Type B pancreatic cell (in vitro differentiated cells): ENCODE measurements at regions not wholly inside any gene's neighbourhood (a gene's known extent, or its start where the extent isn't known, plus 50 kb on each side); places are given as distances from the start of the nearest gene placed in this dataset.

ENCODE experiments used
- DNase-seq: peaks from one replicate; pipeline ENCODE4 v3.0.0; 2021; ENCODE audit warnings: mixed read lengths; ENCODE audit not compliant: unreplicated experiment; ENCODE audit errors: extremely low spot score
- H3K27ac Mint-ChIP-seq: 2 replicates; pipeline ENCODE4 v1.8.0; 2021; ENCODE audit warnings: mild to moderate bottlenecking, mixed read lengths
- H3K27me3 Mint-ChIP-seq: 2 replicates; pipeline ENCODE4 v1.8.0; 2021; ENCODE audit warnings: mixed read lengths
- H3K36me3 Mint-ChIP-seq: 2 replicates; pipeline ENCODE4 v1.8.0; 2021; ENCODE audit warnings: mixed read lengths
- H3K4me1 Mint-ChIP-seq: one replicate; pipeline ENCODE4 v1.8.0; 2021; ENCODE audit warnings: mixed read lengths; ENCODE audit not compliant: unreplicated experiment
- H3K4me3 Mint-ChIP-seq: 2 replicates; pipeline ENCODE4 v1.8.0; 2021; ENCODE audit warnings: mild to moderate bottlenecking, mixed read lengths
- H3K9me3 Mint-ChIP-seq: 2 replicates; pipeline ENCODE4 v1.8.0; 2021; ENCODE audit warnings: mixed read lengths
- CTCF ChIP-seq: fragments of 200-600 bp; sonication (generic); conservative IDR thresholded peaks from 2 replicates; pipeline ENCODE4 v1.5.0; 2021; ENCODE audit warnings: antibody characterized with exemption, mild to moderate bottlenecking

- H3K27me3 Mint-ChIP-seq: peaks cover 29% of the 10 kb centered on the region
- no peak for DNase-seq
These were observed 77.6 kb upstream of the MOCS1 start for GRCh38 chr6:40011844-40012243.

DNA sequence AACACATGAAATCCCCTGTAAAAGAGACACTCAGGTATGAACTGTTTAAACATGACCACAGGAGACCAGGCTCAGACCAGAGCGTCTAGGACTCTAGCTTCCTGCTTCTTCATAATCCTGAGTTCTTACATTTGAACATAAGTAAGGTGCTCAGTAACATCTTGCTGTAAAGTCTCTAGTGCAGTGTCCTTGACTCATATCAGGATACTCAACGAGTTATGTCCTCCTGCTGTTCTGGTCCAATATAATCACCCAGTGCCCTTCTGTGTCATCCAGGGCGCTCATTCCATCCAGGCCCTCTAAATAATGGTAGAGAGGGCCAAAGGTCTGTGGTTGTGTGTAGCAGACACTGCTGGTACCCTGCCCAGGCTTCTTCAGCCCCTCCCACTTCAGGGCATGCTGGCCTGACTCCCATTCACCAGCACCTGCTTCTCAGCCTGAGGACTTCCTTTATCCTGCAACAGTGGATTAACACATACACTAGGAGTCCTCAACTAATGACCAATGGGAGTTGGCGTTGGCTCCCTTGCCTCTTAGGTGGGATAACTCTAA lies 66.8 kb upstream of the MOCS1 start:
- Mint-ChIP-seq H3K9me3 (peaks cover 32% of the 10 kb centered on the region), H3K27me3 (peaks cover 22% of the 10 kb centered on the region), H3K4me3 (no peak overlapping the region), H3K36me3 (peaks cover 3% of the 10 kb centered on the region), H3K4me1 (no peaks in the 10 kb centered on the region), H3K27ac (no peak overlapping the region)
- no peak for DNase-seq
- TF ChIP-seq CTCF: no peak

More at GRCh38 chr6:40011844-40012243, 77.6 kb upstream of the MOCS1 start:
- H3K4me3 Mint-ChIP-seq: no peak overlapping the region
- no peak overlapping the region for H3K27ac Mint-ChIP-seq
- H3K4me1 Mint-ChIP-seq: no peaks in the 10 kb centered on the region
- H3K36me3 Mint-ChIP-seq: no peaks in the 10 kb centered on the region
- TF ChIP-seq CTCF: no peak
- peaks cover 6% of the 10 kb centered on the region for H3K9me3 Mint-ChIP-seq

DNA sequence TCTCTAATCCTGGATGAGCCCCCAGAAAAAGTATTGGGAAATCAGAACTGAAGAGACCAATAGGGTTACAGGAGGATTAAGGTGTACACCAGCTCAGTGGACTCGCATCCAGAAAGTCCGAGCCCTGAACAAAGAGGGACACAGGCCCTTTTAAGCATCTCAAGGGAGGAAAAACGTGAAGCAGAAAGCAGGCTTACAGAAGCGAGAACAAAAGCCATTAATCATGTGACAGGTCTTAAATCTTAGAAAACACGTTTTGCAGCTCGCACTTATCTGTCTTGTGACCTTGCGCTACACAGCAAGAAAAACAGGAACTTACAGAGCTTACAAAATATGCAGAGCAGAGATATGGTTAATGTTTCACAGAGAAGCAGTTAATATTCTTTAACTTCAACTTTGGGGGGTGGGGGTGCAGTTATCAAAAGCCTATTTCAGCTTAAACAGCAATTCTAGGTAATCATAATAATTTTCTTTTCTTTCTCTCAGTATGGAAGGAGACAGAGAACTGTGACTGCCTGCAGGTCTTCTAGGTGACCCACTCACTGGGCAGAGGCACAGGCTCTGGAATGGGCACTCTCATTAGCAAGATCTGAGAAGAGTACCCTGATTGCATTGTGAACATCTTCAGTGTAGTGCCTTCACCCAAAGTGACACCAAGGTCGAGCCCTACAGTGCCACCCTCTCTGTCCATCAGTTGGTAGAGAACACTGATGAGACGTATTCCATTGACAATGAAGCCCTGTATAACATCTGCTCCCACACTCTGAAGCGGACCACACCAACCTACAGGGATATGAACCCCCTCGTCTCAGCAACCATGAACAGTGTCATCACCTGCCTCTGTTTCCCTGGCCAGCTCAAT lies 65.0 kb upstream of the MOCS1 start:
- H3K9me3 Mint-ChIP-seq: peaks cover 36% of the 10 kb centered on the region
- H3K36me3 Mint-ChIP-seq: peaks cover 3% of the 10 kb centered on the region
- H3K27me3 Mint-ChIP-seq: peaks cover 7% of the 10 kb centered on the region
- H3K27ac Mint-ChIP-seq: no peak overlapping the region
- no peak for TF ChIP-seq CTCF
- H3K4me3 Mint-ChIP-seq: no peak overlapping the region
- no peaks in the 10 kb centered on the region for H3K4me1 Mint-ChIP-seq
- DNase-seq: no peak

GRCh38 chr6:39998126-39998525 lies 63.9 kb upstream of the MOCS1 start:
- H3K4me3 Mint-ChIP-seq: no peak overlapping the region
- H3K9me3 Mint-ChIP-seq: peaks cover 44% of the 10 kb centered on the region
- DNase-seq: no peak
- no peak overlapping the region for H3K27ac Mint-ChIP-seq
- peaks cover 3% of the 10 kb centered on the region for H3K27me3 Mint-ChIP-seq
- TF ChIP-seq CTCF: no peak
- peaks cover 6% of the 10 kb centered on the region for H3K36me3 Mint-ChIP-seq
- no peaks in the 10 kb centered on the region for H3K4me1 Mint-ChIP-seq

GRCh38 chr6:39997101-39997635 lies 62.9 kb upstream of the MOCS1 start:
- no peak overlapping the region for H3K4me3 Mint-ChIP-seq
- H3K36me3 Mint-ChIP-seq: peaks cover 9% of the 10 kb centered on the region
- H3K27ac Mint-ChIP-seq: no peak overlapping the region
- DNase-seq: no peak
- no peaks in the 10 kb centered on the region for H3K4me1 Mint-ChIP-seq
- TF ChIP-seq CTCF: no peak
- peaks cover 51% of the 10 kb centered on the region for H3K9me3 Mint-ChIP-seq
- H3K27me3 Mint-ChIP-seq: no peaks in the 10 kb centered on the region
